Colonic mucosa (tissue), 4 donors: ENCODE measurements at regions not wholly inside any gene's neighbourhood (a gene's known extent, or its start where the extent isn't known, plus 50 kb on each side); places are given as distances from the start of the nearest gene placed in this dataset.

ENCODE experiments used
- DNase-seq: peaks from one replicate; pipeline ENCODE4 v3.0.0-alpha.2; 2020
- H3K27ac ChIP-seq: fragments of 200-600 bp; one replicate; pipeline ENCODE4 v1.8.0; 2021
- H3K27me3 ChIP-seq: fragments of 200-600 bp; one replicate; pipeline ENCODE4 v1.8.0; 2021
- H3K36me3 ChIP-seq: fragments of 200-600 bp; one replicate; pipeline ENCODE4 v1.8.0; 2021
- H3K4me1 ChIP-seq: fragments of 200-600 bp; one replicate; pipeline ENCODE4 v1.8.0; 2021; ENCODE audit warnings: mild to moderate bottlenecking
- H3K4me3 ChIP-seq: fragments of 200-600 bp; one replicate; pipeline ENCODE4 v1.8.0; 2021
- H3K9ac ChIP-seq, 2 donors: one replicate each; pipeline ENCODE4 v1.7.0; 2013; ENCODE audit warnings: control low read depth in 2 of 2, low read depth in 2 of 2, low read length in 2 of 2
- H3K9me3 ChIP-seq: fragments of 200-600 bp; one replicate; pipeline ENCODE4 v1.8.0; 2021
- intact Hi-C: fragments of 100-400 bp; cut with DNase I; formaldehyde crosslinking; loops from one replicate; pipeline ENCODE4 v1.14.1; 2022
- TF ChIP-seq, protein P1 (sequence below): fragments of 200-600 bp; IDR thresholded peaks from one replicate; pipeline ENCODE4 v1.8.0; 2022; ENCODE audit warnings: antibody characterized with exemption, mild to moderate bottlenecking
- donor health status: healthy.
- donor health status: DM: no; HTN: no; CAD: no.
- donor health status: DM: no; HTN: no; CAD: no.

DNA sequence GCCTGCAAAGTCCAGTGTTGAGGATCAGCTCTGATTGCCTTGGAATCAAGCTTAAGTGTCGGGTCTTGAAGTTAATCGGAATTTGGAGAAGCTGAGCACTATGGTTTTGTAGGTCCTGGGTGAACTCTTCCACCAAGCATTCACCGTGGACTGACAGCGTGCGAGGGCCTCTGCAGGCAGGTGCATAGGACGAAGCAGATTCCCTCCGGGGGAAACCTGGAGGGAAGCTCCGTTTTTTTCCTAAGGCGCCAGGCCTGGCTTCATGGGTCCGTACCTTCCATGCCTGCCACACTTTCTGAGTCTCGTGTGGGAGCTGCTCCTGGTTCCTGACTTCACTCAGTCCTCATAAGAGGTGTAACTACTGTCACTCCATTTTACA is 170.1 kb downstream of the CRYBB2 start:
- no peaks in the 10 kb centered on the region for H3K27me3 ChIP-seq
- intact Hi-C loops, result no loop called here

DNA sequence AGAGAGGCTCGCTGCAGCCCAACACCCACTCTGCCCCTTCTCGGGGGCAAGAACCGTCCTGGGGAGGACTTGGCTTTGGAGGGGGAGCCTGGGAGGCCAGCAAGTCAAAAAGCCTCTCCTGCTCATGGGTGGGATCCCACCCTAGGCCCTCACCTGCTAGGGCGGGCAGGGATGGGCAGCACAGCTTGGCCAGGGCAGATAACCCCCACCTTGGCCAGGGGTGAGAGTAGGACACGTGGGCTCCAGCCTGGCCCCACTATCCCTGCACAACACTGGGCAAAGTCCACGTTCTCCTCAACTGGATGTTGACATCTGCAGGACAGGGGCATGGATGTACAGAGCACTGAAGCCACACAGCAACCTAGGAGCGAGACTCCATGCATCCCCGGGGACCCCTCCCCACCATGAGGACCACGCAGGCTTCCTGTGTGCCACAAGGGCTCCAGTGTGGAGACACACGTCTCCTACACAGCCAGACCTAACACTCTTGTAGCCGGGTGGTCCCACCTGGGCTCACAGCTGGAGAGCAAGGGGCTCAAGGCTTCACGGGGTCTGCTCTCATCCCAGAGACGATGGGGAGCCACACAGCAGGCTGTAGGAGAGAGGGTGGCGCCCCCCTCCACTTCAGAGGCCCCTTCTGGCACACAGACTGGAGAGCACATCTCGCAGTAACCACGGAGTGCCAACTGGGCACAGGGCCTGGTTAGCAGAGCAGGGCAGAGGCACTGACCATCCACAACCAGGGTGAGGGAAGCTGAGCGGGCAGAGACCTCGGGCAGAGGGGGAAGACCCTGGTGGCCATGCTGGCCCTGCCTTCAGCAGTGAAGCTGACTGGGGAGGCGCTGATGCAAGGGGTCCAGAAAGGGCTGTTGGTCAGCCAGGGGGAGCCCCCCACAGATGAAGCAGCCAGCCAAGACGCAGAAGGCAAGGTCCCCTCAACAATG is 171.1 kb downstream of the CRYBB2 start:
- intact Hi-C loops, result no loop called here
- Histone ChIP-seq H3K9me3 (no peaks in the 10 kb centered on the region), H3K4me3 (no peak overlapping the region), H3K9ac (no peak overlapping the region), H3K4me1 (no peaks in the 10 kb centered on the region), H3K27me3 (no peaks in the 10 kb centered on the region), H3K27ac (no peak overlapping the region), H3K36me3 (no peaks in the 10 kb centered on the region)
- TF ChIP-seq, protein P1, sequence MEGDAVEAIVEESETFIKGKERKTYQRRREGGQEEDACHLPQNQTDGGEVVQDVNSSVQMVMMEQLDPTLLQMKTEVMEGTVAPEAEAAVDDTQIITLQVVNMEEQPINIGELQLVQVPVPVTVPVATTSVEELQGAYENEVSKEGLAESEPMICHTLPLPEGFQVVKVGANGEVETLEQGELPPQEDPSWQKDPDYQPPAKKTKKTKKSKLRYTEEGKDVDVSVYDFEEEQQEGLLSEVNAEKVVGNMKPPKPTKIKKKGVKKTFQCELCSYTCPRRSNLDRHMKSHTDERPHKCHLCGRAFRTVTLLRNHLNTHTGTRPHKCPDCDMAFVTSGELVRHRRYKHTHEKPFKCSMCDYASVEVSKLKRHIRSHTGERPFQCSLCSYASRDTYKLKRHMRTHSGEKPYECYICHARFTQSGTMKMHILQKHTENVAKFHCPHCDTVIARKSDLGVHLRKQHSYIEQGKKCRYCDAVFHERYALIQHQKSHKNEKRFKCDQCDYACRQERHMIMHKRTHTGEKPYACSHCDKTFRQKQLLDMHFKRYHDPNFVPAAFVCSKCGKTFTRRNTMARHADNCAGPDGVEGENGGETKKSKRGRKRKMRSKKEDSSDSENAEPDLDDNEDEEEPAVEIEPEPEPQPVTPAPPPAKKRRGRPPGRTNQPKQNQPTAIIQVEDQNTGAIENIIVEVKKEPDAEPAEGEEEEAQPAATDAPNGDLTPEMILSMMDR, result no peak
- DNase-seq, result no peak

More for the DNA sequence above, 170.1 kb downstream of the CRYBB2 start:
- TF ChIP-seq, protein P1, result no peak
- DNase-seq, result no peak
- no peaks in the 10 kb centered on the region for H3K36me3 ChIP-seq
- H3K27ac ChIP-seq, result no peak overlapping the region
- H3K9me3 ChIP-seq, result no peaks in the 10 kb centered on the region
- H3K9ac ChIP-seq, result no peak overlapping the region
- H3K4me1 ChIP-seq, result no peaks in the 10 kb centered on the region
- no peak overlapping the region for H3K4me3 ChIP-seq

DNA sequence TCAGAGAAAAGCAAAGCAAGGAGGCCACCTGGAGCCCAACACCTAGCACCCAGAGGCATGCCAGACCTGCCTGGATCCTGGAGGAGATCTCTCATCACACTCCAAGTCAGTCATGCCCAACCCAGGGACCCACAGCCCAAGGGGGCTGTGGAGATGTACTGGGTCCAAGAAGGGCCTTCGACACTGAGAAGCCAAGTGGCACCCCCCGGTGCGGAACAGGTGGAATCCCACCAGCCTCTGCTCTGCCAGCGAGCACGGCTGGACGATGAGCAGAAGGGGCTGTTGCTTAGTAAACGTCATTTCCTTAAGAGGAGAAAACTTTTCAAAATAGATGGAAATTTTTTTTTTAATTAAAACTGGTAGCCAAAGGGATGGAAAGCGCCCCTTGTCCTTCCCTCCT is 171.9 kb upstream of the GRK3 start:
- Histone ChIP-seq H3K4me1 (no peaks in the 10 kb centered on the region), H3K9me3 (no peaks in the 10 kb centered on the region), H3K27ac (no peak overlapping the region), H3K9ac (no peak overlapping the region), H3K36me3 (no peaks in the 10 kb centered on the region), H3K4me3 (no peak overlapping the region), H3K27me3 (no peaks in the 10 kb centered on the region)
- intact Hi-C loops, result no loop called here
- no peak for DNase-seq
- TF ChIP-seq, protein P1, result no peak

DNA sequence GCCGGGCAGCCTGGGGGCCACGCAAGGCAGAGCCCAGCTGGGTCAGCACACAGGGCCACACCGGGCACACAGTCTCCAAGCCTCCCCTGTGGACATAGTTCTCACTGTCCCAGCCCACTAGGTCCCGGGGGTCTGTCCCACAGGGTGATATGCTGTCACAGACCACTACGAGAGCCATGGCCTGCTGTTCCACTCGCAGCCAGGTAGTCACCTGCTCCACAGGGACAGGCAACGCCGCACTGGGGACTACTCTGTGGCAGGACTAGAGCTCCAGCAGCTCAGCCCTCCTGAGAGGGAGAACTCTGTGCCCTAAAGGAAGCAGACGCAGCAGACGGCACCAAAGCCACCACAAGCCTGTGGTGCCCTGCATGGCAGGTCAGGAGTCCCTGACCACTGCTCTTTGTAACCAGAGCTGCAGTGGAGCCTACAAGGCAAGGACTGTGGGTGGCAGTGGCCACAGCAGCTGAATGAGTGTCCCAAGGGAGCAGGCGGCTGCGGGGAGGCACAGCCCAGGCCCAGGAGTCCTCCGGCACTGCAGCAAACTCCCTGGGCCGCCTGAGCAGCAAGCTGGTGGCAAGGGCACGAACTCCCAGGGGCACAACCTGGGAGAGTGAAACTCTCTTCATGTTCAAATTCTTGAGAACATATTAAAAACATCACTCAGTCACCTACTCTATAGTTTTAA is 171.2 kb upstream of the GRK3 start:
- TF ChIP-seq, protein P1, result no peak
- H3K27me3 ChIP-seq, result no peaks in the 10 kb centered on the region
- H3K9ac ChIP-seq, result no peak overlapping the region
- H3K36me3 ChIP-seq, result no peaks in the 10 kb centered on the region
- no peaks in the 10 kb centered on the region for H3K4me1 ChIP-seq
- no peak for DNase-seq
- intact Hi-C loops, result no loop called here
- no peaks in the 10 kb centered on the region for H3K9me3 ChIP-seq
- no peak overlapping the region for H3K4me3 ChIP-seq
- no peak overlapping the region for H3K27ac ChIP-seq

DNA sequence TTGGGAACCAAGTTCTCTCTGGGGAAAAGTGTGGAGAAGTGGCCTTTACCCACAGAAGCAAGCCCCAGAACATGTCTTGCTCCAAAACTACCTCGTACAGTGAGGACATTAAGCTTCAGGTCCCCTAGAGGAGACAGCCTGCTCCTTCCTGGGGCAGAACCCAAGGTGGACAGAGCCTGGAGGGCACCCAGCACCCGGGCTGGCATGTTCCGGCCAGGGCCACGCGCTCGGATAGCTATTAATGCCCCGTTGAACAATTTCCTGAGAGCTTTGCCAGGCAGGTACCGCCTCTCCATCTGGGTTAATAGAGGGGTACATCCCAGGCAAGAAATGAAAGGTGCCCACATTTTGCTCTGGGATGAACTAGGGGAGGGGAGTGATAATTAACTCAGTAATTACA is 169.0 kb upstream of the GRK3 start:
- no peaks in the 10 kb centered on the region for H3K36me3 ChIP-seq
- no peaks in the 10 kb centered on the region for H3K4me1 ChIP-seq
- no peaks in the 10 kb centered on the region for H3K27me3 ChIP-seq
- no peak for DNase-seq
- no peaks in the 10 kb centered on the region for H3K9me3 ChIP-seq
- intact Hi-C loops, result no loop called here
- TF ChIP-seq, protein P1, result no peak
- H3K9ac ChIP-seq, result no peak overlapping the region
- no peak overlapping the region for H3K27ac ChIP-seq
- H3K4me3 ChIP-seq, result no peak overlapping the region
